T47D (cell line): ENCODE measurements at regions not wholly inside any gene's neighbourhood (a gene's known extent, or its start where the extent isn't known, plus 50 kb on each side); places are given as distances from the start of the nearest gene placed in this dataset.

Experiments
- DNase-seq, 2 experiments: peaks; one replicate each; pipeline versions ENCODE4 v3.0.0 to v3.0.0-alpha.2; 2011 to 2012; ENCODE audit warnings: low read depth in 1 of 2, low spot score in 1 of 2
- JUND ChIP-seq: IDR thresholded peaks from 2 replicates; pipeline ENCODE4 v1.6.1; 2012; ENCODE audit warnings: low read depth
- in situ Hi-C: cut with HindIII; loops from 2 replicates; pipeline ENCODE4 v1.10.0; 2016; ENCODE audit warnings: low sequenced_read_pairs, low pct_unique_long_range_greater_than_20kb

- in situ Hi-C loops, result no loop called here
- no peak for TF ChIP-seq JUND
- DNase-seq, result no peak
Observed at GRCh38 chr1:233509526-233509925, 104.4 kb upstream of the KCNK1 start.

DNA sequence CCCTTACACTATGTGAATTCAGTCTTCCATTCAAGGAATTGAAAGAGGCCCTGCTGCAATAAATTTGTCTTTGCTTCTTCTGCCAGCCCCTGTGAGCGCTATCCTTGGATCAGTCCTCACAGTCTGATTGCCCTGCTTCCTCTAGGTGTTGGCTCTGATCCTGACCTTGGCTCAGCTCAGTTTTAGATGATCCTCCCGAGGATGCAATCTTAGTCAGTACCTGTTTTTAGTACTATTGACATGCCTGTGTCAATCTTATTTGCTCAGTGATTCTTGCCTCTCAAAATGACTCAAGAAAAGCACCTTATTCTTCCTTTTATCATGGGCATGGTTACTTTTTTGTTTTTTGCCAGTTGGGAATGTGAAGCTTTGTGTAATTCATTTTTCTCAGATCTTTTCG, 101.4 kb upstream of the KCNK1 start:
- TF ChIP-seq JUND, result no peak
- in situ Hi-C loops, result no loop called here

DNA sequence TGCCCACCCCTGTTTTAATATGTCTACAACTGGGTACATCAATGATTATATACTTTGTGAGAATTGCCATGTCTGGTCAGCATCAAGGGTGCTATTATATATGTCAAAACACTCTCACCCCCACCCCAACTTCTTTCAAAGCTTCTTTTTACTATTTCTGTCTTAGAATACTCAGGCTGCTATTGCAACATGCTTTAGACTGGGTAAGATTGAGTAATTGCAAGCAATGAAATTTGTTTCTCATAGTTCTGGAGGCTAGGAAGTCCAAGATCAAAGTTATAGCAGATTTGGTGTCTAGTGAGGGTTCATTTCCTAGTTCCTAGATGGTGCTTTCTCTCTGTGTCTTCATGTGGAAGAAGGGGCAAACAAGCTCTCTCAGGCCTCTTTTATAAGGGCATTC, 100.5 kb upstream of the KCNK1 start:
- TF ChIP-seq JUND, result no peak
- in situ Hi-C loops, result no loop called here

More for the DNA sequence above, 101.4 kb upstream of the KCNK1 start:
- DNase-seq, result no peak

GRCh38 chr1:233514946-233515391, 98.9 kb upstream of the KCNK1 start:
- no peak for TF ChIP-seq JUND
- DNase-seq, result no peak
- in situ Hi-C loops, result no loop called here

More for the DNA sequence above, 100.5 kb upstream of the KCNK1 start:
- DNase-seq, result no peak

- DNase-seq, result no peak
- in situ Hi-C loops, result no loop called here
- TF ChIP-seq JUND, result no peak
Observed at GRCh38 chr1:233516732-233517131, 97.2 kb upstream of the KCNK1 start.

GRCh38 chr1:233518344-233518743, 95.6 kb upstream of the KCNK1 start:
- in situ Hi-C loops, result no loop called here
- no peak for TF ChIP-seq JUND
- DNase-seq, result peak in 1 of 2 experiments; percentile 44

DNA sequence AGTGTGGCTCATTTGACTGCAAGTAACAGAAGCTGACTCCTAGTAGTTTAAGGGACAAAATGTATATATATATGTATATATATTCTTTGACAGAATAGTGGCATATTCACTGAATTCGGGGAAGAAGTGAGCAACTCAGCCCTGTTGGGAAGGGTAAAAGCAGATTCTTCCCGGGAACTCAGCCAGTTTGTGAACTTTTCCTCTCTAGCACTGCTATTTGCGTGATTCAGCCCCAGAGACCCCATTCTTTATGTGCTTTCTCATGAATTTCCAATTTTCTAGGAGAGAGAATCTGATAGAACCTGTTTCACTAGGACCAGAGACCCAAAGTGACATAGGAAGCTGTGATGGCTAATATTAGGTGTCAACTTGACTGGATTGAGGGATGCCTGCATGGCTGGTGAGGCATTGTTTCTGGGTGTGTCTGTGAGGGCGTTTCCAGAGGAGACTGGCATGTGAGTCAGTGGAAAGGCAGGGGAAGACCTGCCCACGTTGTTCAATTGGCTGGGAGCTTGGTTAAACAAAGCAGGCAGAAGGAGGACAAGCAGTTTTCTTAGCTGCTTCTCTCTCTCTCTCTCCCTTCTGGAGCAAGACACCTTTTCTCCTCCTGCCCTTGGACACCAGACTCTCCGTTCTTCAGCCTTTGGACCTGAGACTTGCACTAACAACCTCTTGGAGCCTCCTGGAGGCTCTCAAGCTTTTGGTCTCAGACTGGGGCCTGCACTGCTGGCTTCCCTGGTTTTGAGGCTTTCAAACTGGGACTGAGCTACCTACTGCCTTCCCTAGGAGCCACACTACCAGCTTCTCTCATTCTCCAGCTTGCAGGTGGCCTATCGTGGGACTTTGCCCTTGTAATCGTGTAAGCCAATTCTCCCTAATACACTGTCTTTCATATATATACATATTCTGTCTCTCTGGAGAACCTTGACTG, 93.4 kb upstream of the KCNK1 start:
- in situ Hi-C loops, result no loop called here
- peak in 1 of 2 experiments; percentile 35 for DNase-seq
- no peak for TF ChIP-seq JUND

DNA sequence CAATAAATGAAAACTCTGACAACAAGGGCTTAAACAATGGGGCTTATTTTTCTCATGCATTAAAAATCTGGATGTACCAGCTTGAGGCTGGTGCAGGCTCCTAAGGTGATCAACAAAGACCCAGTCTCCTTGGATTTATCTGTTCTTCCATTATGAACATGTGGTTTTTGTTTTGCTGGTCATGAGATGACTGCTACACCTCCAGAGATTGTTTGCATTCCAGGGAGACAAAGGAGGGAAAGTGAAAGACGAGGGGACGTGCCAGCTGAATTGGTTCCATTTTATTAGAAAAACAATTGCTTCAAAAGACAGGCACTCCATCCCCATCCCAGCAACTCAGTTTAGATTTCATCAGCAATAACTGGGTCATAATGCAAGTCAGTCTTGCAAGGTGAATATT, 90.9 kb upstream of the KCNK1 start:
- no peak for DNase-seq
- no peak for TF ChIP-seq JUND
- in situ Hi-C loops, result no loop called here

DNA sequence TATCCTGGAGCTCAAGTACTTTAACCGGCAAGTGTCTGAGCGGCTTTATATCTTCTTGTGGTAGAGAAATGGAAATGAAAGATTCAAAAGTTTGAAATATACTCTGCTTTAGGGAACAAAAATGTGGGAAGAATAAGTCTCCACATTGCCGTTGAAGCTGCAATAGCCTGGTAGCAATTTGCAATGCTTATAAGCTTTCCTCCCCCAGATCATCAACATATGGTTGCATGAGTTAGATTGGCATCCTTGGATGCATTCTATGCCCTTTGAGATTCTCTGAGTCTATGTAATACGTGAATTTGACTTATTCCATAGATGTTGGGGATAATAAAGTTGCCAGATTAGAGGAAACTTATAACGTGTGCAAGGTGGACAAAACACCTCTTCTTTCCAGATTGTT, 86.1 kb upstream of the KCNK1 start:
- TF ChIP-seq JUND, result no peak
- in situ Hi-C loops, result no loop called here
- no peak for DNase-seq

DNA sequence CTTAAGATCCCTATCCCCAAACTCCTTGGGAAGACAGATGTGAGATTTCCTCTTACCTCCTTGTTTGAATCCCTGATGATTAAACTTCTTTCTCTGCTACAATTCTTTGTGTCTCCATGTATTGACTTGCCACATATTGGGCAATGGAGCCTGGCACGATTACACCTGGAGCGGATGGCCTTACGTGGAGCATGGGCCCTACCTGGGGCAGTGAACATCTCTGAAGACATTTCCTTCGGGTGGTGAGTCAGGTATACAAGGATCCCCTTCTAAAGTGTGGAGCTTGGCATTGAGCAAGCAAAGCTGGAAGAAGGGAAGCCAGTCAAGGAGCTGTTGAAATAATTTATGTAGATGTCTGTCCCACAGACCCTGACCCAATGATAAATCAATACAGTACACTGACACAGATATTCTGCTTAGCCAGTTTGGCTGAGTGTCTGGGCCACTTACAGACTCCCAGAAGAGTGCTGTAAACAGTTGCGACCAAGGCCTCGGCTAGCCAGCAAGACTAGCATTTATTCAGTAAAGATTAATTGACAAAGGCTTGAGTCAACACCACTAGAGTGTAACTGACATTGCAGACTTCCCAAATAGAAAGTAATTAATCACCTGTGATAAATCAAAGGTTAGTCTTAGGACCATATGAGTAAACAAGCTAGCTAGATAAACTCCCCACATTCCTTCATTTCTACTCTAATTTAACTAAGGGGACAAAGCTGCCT, 83.1 kb upstream of the KCNK1 start:
- no peak for TF ChIP-seq JUND
- DNase-seq, result no peak
- in situ Hi-C loops, result no loop called here

DNA sequence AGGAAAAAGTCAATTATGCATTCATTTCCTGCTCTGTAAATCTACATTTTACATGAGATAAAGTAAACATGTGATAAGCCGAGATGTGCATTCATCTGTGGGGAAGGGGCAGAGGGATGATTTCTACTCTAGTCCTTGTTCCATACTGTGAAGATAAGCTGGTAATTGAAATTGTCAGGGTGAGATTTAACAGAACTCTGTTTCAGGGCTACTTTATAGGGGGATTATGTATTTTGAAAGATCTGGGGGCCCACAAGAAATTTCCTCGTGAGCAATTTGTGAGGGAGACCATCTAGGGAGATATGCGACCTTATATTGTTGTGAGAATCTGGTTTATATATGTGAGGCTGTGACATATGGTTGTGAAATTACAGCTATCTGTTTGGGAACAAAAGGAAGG, 73.1 kb upstream of the KCNK1 start:
- in situ Hi-C loops, result no loop called here
- TF ChIP-seq JUND, result no peak
- DNase-seq, result no peak

GRCh38 chr1:233543338-233544255, 70.3 kb upstream of the KCNK1 start:
- in situ Hi-C loops, result no loop called here
- DNase-seq, result peak in 1 of 2 experiments; percentile 16
- no peak for TF ChIP-seq JUND
